NT2/D1 (cell line): ENCODE measurements at regions not wholly inside any gene's neighbourhood (a gene's known extent, or its start where the extent isn't known, plus 50 kb on each side); places are given as distances from the start of the nearest gene placed in this dataset.
"Not testable (repeated sequence)": the region's sequence is repeated elsewhere in the genome, so short reads cannot be mapped to it uniquely, and the experiment has no call there.

Source experiments
- DNase-seq: peaks from one replicate; pipeline ENCODE4 v3.0.0-alpha.2; 2011; ENCODE audit warnings: low read depth, low spot score
- H3K27me3 ChIP-seq: 2 replicates; pipeline ENCODE4 v1.6.0; 2011; ENCODE audit warnings: mild to moderate bottlenecking; ENCODE audit not compliant: insufficient read length, insufficient read depth
- H3K36me3 ChIP-seq: 2 replicates; pipeline ENCODE4 v1.6.1; 2011; ENCODE audit warnings: mild to moderate bottlenecking, low read length, mixed read lengths; ENCODE audit not compliant: insufficient read depth, insufficient read length
- H3K4me1 ChIP-seq: 2 replicates; pipeline ENCODE4 v1.5.1; 2011; ENCODE audit not compliant: insufficient read depth, insufficient read length
- H3K4me3 ChIP-seq: 2 replicates; pipeline ENCODE4 v1.5.1; 2011; ENCODE audit warnings: low read depth; ENCODE audit not compliant: insufficient read length
- H3K9ac ChIP-seq: 2 replicates; pipeline ENCODE4 v1.6.0; 2011; ENCODE audit warnings: low read depth; ENCODE audit not compliant: insufficient read length
- H3K9me3 ChIP-seq: 2 replicates; pipeline ENCODE4 v1.5.1; 2011; ENCODE audit warnings: mild to moderate bottlenecking, low read length; ENCODE audit not compliant: insufficient read depth
- SUZ12 ChIP-seq: IDR thresholded peaks from 2 replicates; pipeline ENCODE4 v1.6.1; 2011; ENCODE audit not compliant: insufficient read length, insufficient read depth; ENCODE audit errors: extremely low read depth
- YY1 ChIP-seq: IDR thresholded peaks from 2 replicates; pipeline ENCODE4 v1.6.1; 2011; ENCODE audit not compliant: insufficient read length, insufficient read depth
- ZNF274 ChIP-seq: IDR thresholded peaks from 2 replicates; pipeline ENCODE4 v1.6.1; 2011; ENCODE audit warnings: mild to moderate bottlenecking, low read depth, low read length

DNA sequence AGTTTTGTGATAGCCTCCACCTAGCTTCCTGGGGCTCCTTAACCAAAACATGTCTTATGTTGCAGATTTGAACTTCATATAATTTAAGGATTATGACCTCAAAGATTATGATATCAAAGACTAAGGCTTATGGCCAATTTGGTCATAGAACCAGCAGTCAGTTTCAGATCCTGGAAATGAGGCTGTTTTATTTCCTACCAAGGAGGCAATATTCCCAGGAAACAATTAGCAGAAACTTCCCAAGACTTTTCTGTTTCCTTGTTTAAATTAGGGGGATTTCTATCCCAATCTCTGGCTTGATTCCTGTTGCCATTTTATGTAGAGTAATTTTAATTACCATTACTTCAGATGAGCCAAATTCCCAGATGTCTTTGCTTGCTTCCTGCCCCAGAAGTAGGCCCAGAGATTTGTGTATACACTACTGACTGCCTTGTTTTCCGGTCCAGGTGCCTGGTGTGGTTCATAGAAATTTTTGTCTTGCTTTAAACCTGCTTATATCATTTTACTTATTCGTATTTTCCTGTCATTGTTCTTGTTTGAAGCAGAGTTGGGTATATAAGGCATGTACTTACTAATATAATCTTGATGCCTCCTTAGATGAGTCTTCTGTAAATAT, 119.2 kb upstream of the TMEM170B start:
- H3K4me1 ChIP-seq: no peaks in the 10 kb centered on the region
- no peak for DNase-seq
- TF ChIP-seq ZNF274: no peak
- no peak for TF ChIP-seq YY1
- no peak for TF ChIP-seq SUZ12
- peaks cover 26% of the 10 kb centered on the region; the same call in 1 of the 2 replicates for H3K9me3 ChIP-seq
- H3K4me3 ChIP-seq: no peak overlapping the region
- no peak overlapping the region for H3K9ac ChIP-seq
- no peaks in the 10 kb centered on the region for H3K27me3 ChIP-seq
- no peaks in the 10 kb centered on the region for H3K36me3 ChIP-seq

DNA sequence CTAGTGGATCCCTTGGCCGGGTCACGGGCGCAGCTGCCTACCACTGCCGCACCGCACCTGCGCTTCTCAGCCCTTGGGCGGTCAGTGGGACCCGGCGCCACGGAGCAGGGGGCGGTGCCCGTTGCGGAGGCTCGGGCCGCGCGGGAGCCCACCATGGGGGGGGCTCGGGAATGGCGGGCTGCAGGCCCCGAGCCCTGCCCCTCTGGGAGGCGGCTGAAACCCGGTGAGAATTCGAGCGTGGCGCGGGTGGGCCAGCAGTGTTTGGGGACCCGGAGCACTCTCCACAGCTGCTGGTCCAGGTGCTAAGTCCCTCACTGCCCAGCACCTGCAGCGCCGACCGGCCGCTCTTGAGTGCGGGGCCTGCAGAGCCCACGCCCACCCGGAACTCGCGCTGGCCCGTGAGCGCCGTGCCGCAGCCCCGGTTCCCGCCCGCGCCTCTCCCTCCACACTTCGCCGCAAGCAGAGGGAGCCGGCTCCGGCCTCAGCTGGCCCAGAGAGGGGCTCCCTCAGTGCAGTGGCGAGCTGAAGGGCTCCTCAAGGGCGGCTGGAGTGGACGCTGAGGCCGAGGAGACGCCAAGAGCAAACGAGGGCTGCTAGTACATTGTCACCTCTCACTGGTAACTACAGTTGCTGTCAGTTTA, 120.5 kb upstream of the TMEM170B start:
- H3K4me1 ChIP-seq: no peaks in the 10 kb centered on the region

DNA sequence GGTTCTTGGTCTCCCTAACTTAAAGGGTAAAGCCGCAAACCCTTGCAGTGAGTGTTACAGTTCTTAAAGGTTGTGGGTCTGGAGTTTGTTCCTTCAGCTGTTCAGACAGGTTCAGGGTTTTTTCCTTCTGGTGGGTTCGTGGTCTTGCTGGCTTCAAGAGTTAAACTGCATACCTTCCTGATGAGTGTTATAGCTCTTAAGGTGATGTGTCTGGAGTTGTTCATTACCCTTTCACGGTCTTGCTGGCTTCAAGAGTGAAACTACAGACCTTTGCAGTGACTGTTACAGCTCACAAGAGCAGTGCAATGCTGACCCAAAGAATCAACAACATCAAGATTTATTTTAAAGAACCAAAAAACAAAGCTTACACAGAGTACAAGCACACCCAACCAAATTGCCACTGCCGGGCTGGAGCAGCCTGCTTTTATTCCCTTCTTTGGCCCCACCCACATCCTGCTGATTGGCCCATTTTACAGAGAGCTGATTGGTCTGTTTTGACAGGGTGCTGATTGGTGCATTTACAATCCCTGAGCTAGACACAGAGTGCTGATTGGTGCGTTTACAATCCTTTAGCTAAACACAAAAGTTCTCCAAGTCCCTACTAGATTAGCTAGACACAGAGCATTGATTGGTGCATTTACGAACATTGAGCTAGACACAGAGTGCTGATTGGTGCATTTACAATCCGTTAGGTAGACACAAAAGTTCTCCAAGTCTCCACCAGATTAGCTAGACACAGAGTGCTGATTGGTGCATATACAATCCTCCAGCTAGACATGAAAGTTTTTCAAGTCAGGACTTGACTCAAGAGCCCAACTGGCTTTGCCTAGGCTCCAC, 121.2 kb upstream of the TMEM170B start:
- not testable (repeated sequence) for DNase-seq

More for the DNA sequence above, 120.5 kb upstream of the TMEM170B start:
- no peak overlapping the region for H3K4me3 ChIP-seq
- no peak overlapping the region for H3K9ac ChIP-seq
- TF ChIP-seq ZNF274 (no peak), SUZ12 (no peak)
- peaks cover 26% of the 10 kb centered on the region; the same call in 1 of the 2 replicates for H3K9me3 ChIP-seq
- no peaks in the 10 kb centered on the region for H3K36me3 ChIP-seq
- DNase-seq: no peak
- H3K27me3 ChIP-seq: no peaks in the 10 kb centered on the region

DNA sequence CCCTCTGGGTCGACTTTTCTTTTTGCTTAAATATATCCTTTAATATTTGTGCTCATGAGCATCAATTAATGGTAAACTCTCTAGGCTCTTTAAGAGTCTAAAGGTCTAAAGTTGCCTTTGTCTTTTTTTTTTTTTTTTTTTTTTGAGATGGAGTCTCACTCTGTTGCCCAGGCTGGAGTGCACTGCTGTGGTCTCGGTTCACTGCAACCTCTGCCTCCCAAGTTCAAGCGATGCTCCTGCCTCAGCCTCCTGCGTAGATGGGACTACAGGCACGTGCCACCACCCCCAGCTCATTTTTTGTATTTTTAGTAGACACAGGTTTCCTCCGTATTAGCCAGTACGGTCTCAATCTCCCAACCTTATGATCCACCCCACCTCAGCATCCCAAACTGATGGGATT, 122.0 kb upstream of the TMEM170B start:
- Histone ChIP-seq H3K9ac (no peak overlapping the region), H3K9me3 (peaks cover 16% of the 10 kb centered on the region; the same call in 1 of the 2 replicates), H3K4me3 (no peak overlapping the region), H3K36me3 (no peaks in the 10 kb centered on the region), H3K4me1 (no peaks in the 10 kb centered on the region), H3K27me3 (no peaks in the 10 kb centered on the region)
- no peak for TF ChIP-seq YY1
- TF ChIP-seq ZNF274: no peak
- TF ChIP-seq SUZ12: no peak
- no peak for DNase-seq

More for the DNA sequence above, 121.2 kb upstream of the TMEM170B start:
- peaks cover 21% of the 10 kb centered on the region; the same call in 1 of the 2 replicates for H3K9me3 ChIP-seq
- not testable (repeated sequence) for H3K4me3 ChIP-seq, H3K27me3 ChIP-seq, H3K4me1 ChIP-seq, H3K9ac ChIP-seq, H3K36me3 ChIP-seq

DNA sequence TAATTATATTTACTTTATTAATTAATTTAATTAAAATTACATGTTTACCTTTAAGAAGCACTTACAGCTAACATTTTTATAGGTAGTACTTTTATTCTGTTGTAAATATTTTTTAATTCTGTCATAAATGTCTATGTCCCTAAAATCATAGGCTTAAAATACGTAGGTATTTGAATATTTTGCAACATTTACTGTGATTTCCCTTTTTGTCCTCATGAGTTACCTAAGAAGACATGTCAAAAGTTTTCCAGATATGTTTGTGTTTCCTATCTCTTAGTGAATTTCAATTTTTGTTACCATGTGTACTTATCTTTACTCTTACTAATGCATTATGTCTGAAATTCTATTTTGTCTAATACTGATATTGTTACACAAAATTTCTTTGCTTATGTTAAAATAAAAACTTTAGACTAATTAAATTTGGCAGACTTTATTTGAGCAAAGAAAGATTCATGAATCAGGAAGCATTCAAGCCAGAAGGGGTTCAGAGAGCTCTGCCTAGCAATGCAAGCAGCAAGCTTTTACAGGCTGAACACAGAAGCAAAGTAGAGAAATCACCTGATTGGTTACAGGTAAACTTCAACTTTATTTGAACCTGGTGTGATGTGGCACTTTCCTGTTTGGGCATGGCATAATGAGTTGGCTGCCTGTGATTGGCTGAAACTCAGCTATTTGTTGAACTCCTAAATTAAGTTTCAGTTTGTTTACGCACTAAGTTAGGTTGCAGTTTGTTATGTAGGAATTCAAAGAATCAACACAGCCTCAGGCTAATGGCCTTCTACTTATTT, 123.2 kb upstream of the TMEM170B start:
- Histone ChIP-seq H3K4me1 (no peaks in the 10 kb centered on the region), H3K27me3 (no peaks in the 10 kb centered on the region), H3K4me3 (no peak overlapping the region), H3K9me3 (peaks cover 16% of the 10 kb centered on the region; the same call in 1 of the 2 replicates), H3K36me3 (no peaks in the 10 kb centered on the region), H3K9ac (no peak overlapping the region)
- DNase-seq: no peak
- no peak for TF ChIP-seq YY1
- TF ChIP-seq SUZ12: no peak
- TF ChIP-seq ZNF274: no peak

DNA sequence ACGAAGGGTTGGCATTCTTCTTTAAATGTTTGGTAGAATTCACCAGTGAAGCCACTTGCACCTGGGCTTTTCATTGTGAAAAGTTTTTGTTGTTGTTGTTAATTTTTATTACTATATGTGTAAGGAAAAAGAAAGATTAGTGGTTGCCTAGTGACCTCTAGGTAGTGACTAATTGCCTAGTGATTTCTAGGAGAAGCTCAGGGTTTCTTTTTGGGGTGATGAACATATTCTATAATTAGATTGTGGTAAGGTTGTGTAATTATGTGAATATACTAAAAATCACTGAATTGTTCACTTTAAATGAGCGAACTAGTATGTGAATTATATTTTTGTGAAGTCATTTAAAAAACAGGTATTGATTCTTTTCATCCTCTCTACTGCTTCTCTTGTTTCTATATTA, 123.8 kb upstream of the TMEM170B start:
- no peak overlapping the region for H3K9ac ChIP-seq
- TF ChIP-seq YY1 (no peak), ZNF274 (no peak), SUZ12 (no peak)
- H3K4me1 ChIP-seq: no peaks in the 10 kb centered on the region
- H3K36me3 ChIP-seq: no peaks in the 10 kb centered on the region
- H3K4me3 ChIP-seq: no peak overlapping the region
- peaks cover 16% of the 10 kb centered on the region; the same call in 1 of the 2 replicates for H3K9me3 ChIP-seq
- no peaks in the 10 kb centered on the region for H3K27me3 ChIP-seq
- no peak for DNase-seq

DNA sequence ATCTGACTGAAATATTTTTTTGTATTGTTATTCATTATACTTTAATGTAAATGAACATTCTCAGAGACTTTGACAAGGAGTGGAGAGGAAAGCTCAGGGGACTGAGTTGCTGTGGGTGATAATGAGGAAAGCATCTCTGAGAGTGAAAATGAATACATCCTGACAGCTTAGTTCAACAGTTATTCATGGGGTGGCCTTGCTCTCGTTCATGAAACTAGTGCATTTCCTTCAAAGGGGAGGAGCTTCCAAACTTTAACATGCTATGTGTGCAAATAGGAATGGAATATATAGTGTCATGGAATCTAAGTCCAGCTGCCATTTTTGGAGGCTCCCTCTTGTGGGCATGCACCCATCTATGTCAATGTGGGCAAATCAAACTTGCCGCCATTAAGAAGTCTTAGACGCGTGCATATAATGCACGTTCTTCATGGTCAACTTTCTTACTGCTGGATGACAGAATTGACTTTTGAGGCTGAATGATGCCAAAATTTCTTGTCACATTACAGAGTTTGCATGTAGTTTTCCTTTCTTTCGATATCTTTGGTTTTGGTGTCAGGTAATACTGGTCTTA, 124.3 kb upstream of the TMEM170B start:
- peaks cover 16% of the 10 kb centered on the region; the same call in 1 of the 2 replicates for H3K9me3 ChIP-seq
- no peak for DNase-seq
- no peak for TF ChIP-seq YY1
- no peak for TF ChIP-seq SUZ12
- no peak for TF ChIP-seq ZNF274

More for the DNA sequence above, 124.3 kb upstream of the TMEM170B start:
- Histone ChIP-seq H3K27me3 (no peaks in the 10 kb centered on the region), H3K9ac (no peak overlapping the region), H3K36me3 (no peaks in the 10 kb centered on the region), H3K4me1 (no peaks in the 10 kb centered on the region), H3K4me3 (no peak overlapping the region)
